ENCODE measurements at regions not wholly inside any gene's neighbourhood (a gene's known extent, or its start where the extent isn't known, plus 50 kb on each side); places are given as distances from the start of the nearest gene placed in this dataset.

- DNase-seq (ENCODE audit: low read depth) = no peak
- TF ChIP-seq POLR2A (IDR thresholded peaks at IDR 0.05; ENCODE audit: extremely low read depth, insufficient read length) = no peak
- no peak for TF ChIP-seq MYC (IDR thresholded peaks at IDR 0.05; ENCODE audit: low read depth, low read length)
- TF ChIP-seq CTCF (IDR thresholded peaks at IDR 0.05; ENCODE audit: low read depth, low read length) = no peak
- no peak for TF ChIP-seq MAX (IDR thresholded peaks at IDR 0.05; ENCODE audit: low read depth, low read length)
Measured at GRCh38 chr15:91528801-91529200, 324.7 kb upstream of the SLCO3A1 start.

GRCh38 chr15:91529534-91529933, 324.0 kb upstream of the SLCO3A1 start:
- H3K4me3 ChIP-seq (ENCODE audit: low read depth, low read length) = no peak overlapping the region
- TF ChIP-seq MAX (IDR thresholded peaks at IDR 0.05; ENCODE audit: low read depth, low read length) (no peak), POLR2A (IDR thresholded peaks at IDR 0.05; ENCODE audit: extremely low read depth, insufficient read length) (no peak), MYC (IDR thresholded peaks at IDR 0.05; ENCODE audit: low read depth, low read length) (no peak), CTCF (IDR thresholded peaks at IDR 0.05; ENCODE audit: low read depth, low read length) (no peak)
- no peak for DNase-seq (ENCODE audit: low read depth)

More at GRCh38 chr15:91528801-91529200, 324.7 kb upstream of the SLCO3A1 start:
- no peak overlapping the region for H3K4me3 ChIP-seq (ENCODE audit: low read depth, low read length)

GRCh38 chr15:91530279-91530678, 323.2 kb upstream of the SLCO3A1 start:
- DNase-seq (ENCODE audit: low read depth) = no peak
- TF ChIP-seq POLR2A (IDR thresholded peaks at IDR 0.05; ENCODE audit: extremely low read depth, insufficient read length) (no peak), CTCF (IDR thresholded peaks at IDR 0.05; ENCODE audit: low read depth, low read length) (no peak), MYC (IDR thresholded peaks at IDR 0.05; ENCODE audit: low read depth, low read length) (no peak), MAX (IDR thresholded peaks at IDR 0.05; ENCODE audit: low read depth, low read length) (no peak)
- H3K4me3 ChIP-seq (ENCODE audit: low read depth, low read length) = no peak overlapping the region

- TF ChIP-seq MAX (IDR thresholded peaks at IDR 0.05; ENCODE audit: low read depth, low read length) (no peak), MYC (IDR thresholded peaks at IDR 0.05; ENCODE audit: low read depth, low read length) (no peak), CTCF (IDR thresholded peaks at IDR 0.05; ENCODE audit: low read depth, low read length) (no peak), POLR2A (IDR thresholded peaks at IDR 0.05; ENCODE audit: extremely low read depth, insufficient read length) (no peak)
- H3K4me3 ChIP-seq (ENCODE audit: low read depth, low read length) = no peak overlapping the region
- no peak for DNase-seq (ENCODE audit: low read depth)
Measured at GRCh38 chr15:91530956-91531582, 322.4 kb upstream of the SLCO3A1 start.

GRCh38 chr15:91534235-91534634, 319.3 kb upstream of the SLCO3A1 start:
- no peak for DNase-seq (ENCODE audit: low read depth)
- H3K4me3 ChIP-seq (ENCODE audit: low read depth, low read length) = no peak overlapping the region
- TF ChIP-seq MAX (IDR thresholded peaks at IDR 0.05; ENCODE audit: low read depth, low read length) (no peak), MYC (IDR thresholded peaks at IDR 0.05; ENCODE audit: low read depth, low read length) (no peak), CTCF (IDR thresholded peaks at IDR 0.05; ENCODE audit: low read depth, low read length) (no peak), POLR2A (IDR thresholded peaks at IDR 0.05; ENCODE audit: extremely low read depth, insufficient read length) (no peak)

All from NB4 (cell line).